Mesothelial cell of epicardium (in vitro differentiated cells): ENCODE measurements at regions not wholly inside any gene's neighbourhood (a gene's known extent, or its start where the extent isn't known, plus 50 kb on each side); places are given as distances from the start of the nearest gene placed in this dataset.
A peak's percentile ranks its signal among the peaks of the same experiment; 100 is the strongest.
"Not testable (repeated sequence)": the region's sequence is repeated elsewhere in the genome, so short reads cannot be mapped to it uniquely, and the experiment has no call there.

Experiments
- DNase-seq, 2 experiments: peaks; one replicate each; pipeline ENCODE4 v3.0.0; 2021; ENCODE audit warnings: low spot score in 2 of 2; ENCODE audit not compliant: unreplicated experiment in 2 of 2
- H3K27ac Mint-ChIP-seq: 2 replicates; pipeline ENCODE4 v1.8.0; 2021; ENCODE audit warnings: mixed read lengths
- H3K27me3 Mint-ChIP-seq: 2 replicates; pipeline ENCODE4 v1.8.0; 2021; ENCODE audit warnings: low read depth, mixed read lengths
- H3K36me3 Mint-ChIP-seq: 2 replicates; pipeline ENCODE4 v1.8.0; 2021; ENCODE audit warnings: mixed read lengths
- H3K4me1 Mint-ChIP-seq: 2 replicates; pipeline ENCODE4 v1.8.0; 2021; ENCODE audit warnings: mixed read lengths
- H3K4me3 Mint-ChIP-seq: 2 replicates; pipeline ENCODE4 v1.8.0; 2021; ENCODE audit warnings: mild to moderate bottlenecking, moderate library complexity, mixed read lengths
- H3K9me3 Mint-ChIP-seq: 2 replicates; pipeline ENCODE4 v1.8.0; 2021; ENCODE audit warnings: mixed read lengths
- TF ChIP-seq, protein P1 (sequence below): fragments of 200-600 bp; sonication (generic); IDR thresholded peaks from one replicate; pipeline ENCODE4 v1.5.0; 2021; ENCODE audit warnings: antibody characterized with exemption; ENCODE audit not compliant: unreplicated experiment

DNA sequence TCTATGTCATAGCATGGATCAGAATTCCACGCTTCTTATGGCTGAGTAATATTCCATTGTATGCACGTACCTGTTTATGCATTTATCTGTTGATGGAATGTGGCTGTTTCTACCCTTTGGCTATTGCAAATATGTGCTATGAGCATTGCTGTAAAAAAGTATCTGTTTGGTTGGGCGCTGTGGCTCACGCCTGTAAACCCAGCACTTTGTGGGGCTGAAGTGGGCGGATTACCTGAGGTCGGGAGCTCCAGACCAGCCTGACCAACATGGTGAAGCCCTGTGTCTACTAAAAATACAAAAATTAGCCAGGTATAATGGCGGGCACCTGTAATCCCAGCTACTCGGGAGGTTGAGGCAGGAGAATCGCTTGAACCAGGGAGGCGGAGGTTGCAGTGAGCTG lies 182.4 kb downstream of the BCAS1 start:
- Mint-ChIP-seq H3K4me1 (peaks cover 7% of the 10 kb centered on the region), H3K9me3 (peaks cover 11% of the 10 kb centered on the region), H3K27me3 (no peaks in the 10 kb centered on the region), H3K36me3 (no peaks in the 10 kb centered on the region), H3K27ac (no peak overlapping the region), H3K4me3 (no peak overlapping the region)
- TF ChIP-seq, protein P1, sequence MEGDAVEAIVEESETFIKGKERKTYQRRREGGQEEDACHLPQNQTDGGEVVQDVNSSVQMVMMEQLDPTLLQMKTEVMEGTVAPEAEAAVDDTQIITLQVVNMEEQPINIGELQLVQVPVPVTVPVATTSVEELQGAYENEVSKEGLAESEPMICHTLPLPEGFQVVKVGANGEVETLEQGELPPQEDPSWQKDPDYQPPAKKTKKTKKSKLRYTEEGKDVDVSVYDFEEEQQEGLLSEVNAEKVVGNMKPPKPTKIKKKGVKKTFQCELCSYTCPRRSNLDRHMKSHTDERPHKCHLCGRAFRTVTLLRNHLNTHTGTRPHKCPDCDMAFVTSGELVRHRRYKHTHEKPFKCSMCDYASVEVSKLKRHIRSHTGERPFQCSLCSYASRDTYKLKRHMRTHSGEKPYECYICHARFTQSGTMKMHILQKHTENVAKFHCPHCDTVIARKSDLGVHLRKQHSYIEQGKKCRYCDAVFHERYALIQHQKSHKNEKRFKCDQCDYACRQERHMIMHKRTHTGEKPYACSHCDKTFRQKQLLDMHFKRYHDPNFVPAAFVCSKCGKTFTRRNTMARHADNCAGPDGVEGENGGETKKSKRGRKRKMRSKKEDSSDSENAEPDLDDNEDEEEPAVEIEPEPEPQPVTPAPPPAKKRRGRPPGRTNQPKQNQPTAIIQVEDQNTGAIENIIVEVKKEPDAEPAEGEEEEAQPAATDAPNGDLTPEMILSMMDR, result no peak
- DNase-seq, result no peak

GRCh38 chr20:53884859-53885541 lies 185.4 kb downstream of the BCAS1 start:
- no peak overlapping the region for H3K4me3 Mint-ChIP-seq
- H3K27ac Mint-ChIP-seq, result no peak overlapping the region

GRCh38 chr20:53883098-53883911 lies 187.1 kb downstream of the BCAS1 start:
- DNase-seq, result no peak
- peaks cover 4% of the 10 kb centered on the region for H3K4me1 Mint-ChIP-seq
- H3K9me3 Mint-ChIP-seq, result no peaks in the 10 kb centered on the region
- no peaks in the 10 kb centered on the region for H3K36me3 Mint-ChIP-seq
- H3K27me3 Mint-ChIP-seq, result no peaks in the 10 kb centered on the region
- no peak overlapping the region for H3K4me3 Mint-ChIP-seq
- H3K27ac Mint-ChIP-seq, result peak overlapping the region; percentile 19
- TF ChIP-seq, protein P1, result no peak

More at GRCh38 chr20:53884859-53885541, 185.4 kb downstream of the BCAS1 start:
- Mint-ChIP-seq H3K27me3 (no peaks in the 10 kb centered on the region), H3K36me3 (no peaks in the 10 kb centered on the region), H3K4me1 (peaks cover 4% of the 10 kb centered on the region), H3K9me3 (no peaks in the 10 kb centered on the region)
- TF ChIP-seq, protein P1, result no peak
- DNase-seq, result no peak

DNA sequence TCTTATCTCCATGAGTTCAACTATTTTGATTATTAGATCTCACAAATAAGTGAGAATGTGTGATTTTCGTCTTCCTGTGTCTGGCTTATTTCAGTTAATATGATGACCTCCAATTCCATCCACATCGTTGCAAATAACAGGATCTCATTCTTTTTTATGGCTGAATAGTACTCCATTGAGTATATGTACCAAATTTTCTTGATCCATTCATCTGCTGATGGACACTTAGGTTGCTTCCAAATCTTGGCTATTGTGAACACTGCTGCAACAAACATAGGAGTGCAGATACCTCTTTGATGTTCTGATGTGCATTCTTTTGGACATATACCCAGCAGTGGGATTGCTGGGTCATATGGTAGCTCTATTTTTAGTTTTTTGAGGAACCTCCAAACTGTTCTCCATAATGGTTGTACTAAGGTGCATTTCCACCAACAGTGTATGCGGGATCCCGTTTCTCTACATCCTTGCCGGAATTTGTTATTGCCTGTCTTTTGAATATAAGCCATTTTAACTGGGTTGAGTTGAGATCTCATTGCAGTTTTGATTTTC lies 187.9 kb downstream of the BCAS1 start:
- not testable (repeated sequence) for H3K27ac Mint-ChIP-seq, H3K9me3 Mint-ChIP-seq, H3K27me3 Mint-ChIP-seq, H3K36me3 Mint-ChIP-seq, H3K4me1 Mint-ChIP-seq, DNase-seq, H3K4me3 Mint-ChIP-seq

- no peak overlapping the region for H3K27ac Mint-ChIP-seq
- H3K4me1 Mint-ChIP-seq, result peaks cover 4% of the 10 kb centered on the region
- no peak for DNase-seq
- no peak overlapping the region for H3K4me3 Mint-ChIP-seq
- H3K27me3 Mint-ChIP-seq, result no peaks in the 10 kb centered on the region
- no peaks in the 10 kb centered on the region for H3K9me3 Mint-ChIP-seq
- TF ChIP-seq, protein P1, result no peak
- no peaks in the 10 kb centered on the region for H3K36me3 Mint-ChIP-seq
Observed at GRCh38 chr20:53881362-53881761, 189.0 kb downstream of the BCAS1 start.

DNA sequence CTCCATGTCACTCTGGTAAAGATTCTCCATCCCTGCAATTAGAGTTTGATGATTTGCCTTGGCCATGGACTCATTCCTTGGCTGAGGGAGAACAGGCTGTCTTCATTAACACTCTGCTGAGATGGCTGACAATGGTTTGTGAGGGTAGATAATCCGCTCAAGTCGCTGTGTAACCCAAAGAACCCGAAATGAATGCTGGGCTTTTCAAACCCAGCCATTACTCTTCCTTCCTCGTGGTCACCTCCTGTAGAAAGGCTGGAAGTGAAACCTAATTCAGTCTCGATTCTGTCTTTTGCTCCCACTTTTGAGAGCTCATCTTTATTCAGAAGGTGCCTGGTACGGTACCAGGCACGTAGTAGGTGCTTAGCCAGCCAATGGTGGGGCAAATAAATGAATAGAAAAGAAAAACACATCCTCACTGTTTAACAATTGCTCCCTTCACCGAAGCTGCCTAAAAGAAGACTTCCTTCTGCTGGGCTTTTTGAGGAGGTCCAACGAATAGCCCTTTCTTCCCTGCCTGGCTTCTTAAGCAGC lies 190.2 kb downstream of the BCAS1 start:
- H3K36me3 Mint-ChIP-seq, result no peaks in the 10 kb centered on the region
- H3K9me3 Mint-ChIP-seq, result no peaks in the 10 kb centered on the region
- DNase-seq, result no peak
- TF ChIP-seq, protein P1, result no peak
- H3K4me3 Mint-ChIP-seq, result no peak overlapping the region
- H3K4me1 Mint-ChIP-seq, result peaks cover 4% of the 10 kb centered on the region
- no peak overlapping the region for H3K27ac Mint-ChIP-seq
- no peaks in the 10 kb centered on the region for H3K27me3 Mint-ChIP-seq
